Heart left ventricle (tissue), 16 donors: ENCODE measurements at regions not wholly inside any gene's neighbourhood (a gene's known extent, or its start where the extent isn't known, plus 50 kb on each side); places are given as distances from the start of the nearest gene placed in this dataset.

Experiments used
- ATAC-seq, 4 donors: fragments of 200-7000 bp; cut with Tn5 transposase; one replicate each; pipeline ENCODE4 v1.9.1; 2020 to 2022; ENCODE audit warnings: moderate library complexity in 4 of 4, mild to moderate bottlenecking in 3 of 4, moderate number of reproducible peaks in 1 of 4
- DNase-seq, 5 donors: peaks; one replicate each; pipeline ENCODE4 v3.0.0-alpha.2; 2020
- H3K27ac ChIP-seq, 12 donors: fragments of 200-600 bp; sonication (generic) in 4 of 12; one replicate each; pipeline versions ENCODE4 v1.5.0 to v1.8.0; 2016 to 2022; ENCODE audit warnings: mild to moderate bottlenecking in 2 of 12
- H3K27me3 ChIP-seq, 9 donors: fragments of 200-600 bp; sonication (generic) in 2 of 9; one replicate each; pipeline versions ENCODE4 v1.5.1 to v1.8.0; 2016 to 2022; ENCODE audit warnings: mild to moderate bottlenecking in 3 of 9
- H3K36me3 ChIP-seq, 9 donors: fragments of 200-600 bp; sonication (generic) in 2 of 9; one replicate each; pipeline versions ENCODE4 v1.5.0 to v1.8.0; 2018 to 2022; ENCODE audit warnings: mild to moderate bottlenecking in 2 of 9
- H3K4me1 ChIP-seq, 12 donors: fragments of 200-600 bp; sonication (generic) in 4 of 12; one replicate each; pipeline versions ENCODE4 v1.5.0 to v1.8.0; 2016 to 2022; ENCODE audit warnings: mild to moderate bottlenecking in 3 of 12
- H3K4me3 ChIP-seq, 12 donors: fragments of 200-600 bp; sonication (generic) in 4 of 12; one replicate each; pipeline versions ENCODE4 v1.5.0 to v1.8.0; 2017 to 2022; ENCODE audit warnings: mild to moderate bottlenecking in 9 of 12, moderate library complexity in 4 of 12
- H3K9me3 ChIP-seq, 12 donors: fragments of 200-600 bp; sonication (generic) in 4 of 12; one replicate each; pipeline versions ENCODE4 v1.5.0 to v1.8.0; 2016 to 2022; ENCODE audit warnings: mild to moderate bottlenecking in 1 of 12
- CTCF ChIP-seq, 12 donors: fragments of 200-600 bp; sonication (generic) in 4 of 12; IDR thresholded peaks; one replicate each; pipeline versions ENCODE4 v1.5.0 to v1.8.0; 2018 to 2022; ENCODE audit warnings: antibody characterized with exemption in 12 of 12, mild to moderate bottlenecking in 5 of 12
- POLR2A ChIP-seq, 2 donors: fragments of 450-650 bp; IDR thresholded peaks; one replicate each; pipeline ENCODE4 v1.6.1; 2017; ENCODE audit warnings: antibody characterized with exemption in 2 of 2, mild to moderate bottlenecking in 2 of 2, moderate library complexity in 2 of 2
- WGBS, 4 donors: extraction: QIAGEN DNeasy Blood & Tissue Kit in 2 of 4; methylation state at CpG; one replicate each; pipeline versions ENCODE4 v1.1.5 to v1.1.7; 2013 to 2018; 5-methylcytosine and 5-hydroxymethylcytosine counted together
- intact Hi-C, 10 donors: fragments of 100-400 bp; cut with DNase I; formaldehyde crosslinking; loops; one replicate each; pipeline versions ENCODE4 v1.11.1 to v1.14.2; 2022
- donor health status: ischemic (EF 13 %, LVEDD 7.1; RV severe dilation, severe dysfunction).
- donor health status: healthy with polysubstance abuse.
- donor health status: DM: no; HTN: yes; CAD: no.
- donor health status: DM: no; HTN: no; CAD: no.
- donor health status: ischemic (EF 25% LVEDD 6.9; RV normal size, moderate dysfunction).
- donor health status: ischemic (EF 25% LVEDD 5.7; RV mildly dilated, moderate dysfunction).
- donor health status: healthy.
- donor health status: DM: yes; HTN: yes; CAD: no.
- donor health status: ischemic (EF 35%, LVEDD 5.7; RV mildly dilated, moderate dysfunction).
- donor health status: nonischemic (EF 11% LVEDD 7.7; RV severe dilation, severe dysfunction).
- donor health status: DM: yes; HTN: yes; CAD: no.
- donor health status: PGD.
- donor health status: ischemic (EF 29% LVEDD 5.4; RV normal size, mild dysfunction).
- donor health status: nonischemic (EF 23%, LVEDD 6.1; RV moderate dilation, normal function).

DNA sequence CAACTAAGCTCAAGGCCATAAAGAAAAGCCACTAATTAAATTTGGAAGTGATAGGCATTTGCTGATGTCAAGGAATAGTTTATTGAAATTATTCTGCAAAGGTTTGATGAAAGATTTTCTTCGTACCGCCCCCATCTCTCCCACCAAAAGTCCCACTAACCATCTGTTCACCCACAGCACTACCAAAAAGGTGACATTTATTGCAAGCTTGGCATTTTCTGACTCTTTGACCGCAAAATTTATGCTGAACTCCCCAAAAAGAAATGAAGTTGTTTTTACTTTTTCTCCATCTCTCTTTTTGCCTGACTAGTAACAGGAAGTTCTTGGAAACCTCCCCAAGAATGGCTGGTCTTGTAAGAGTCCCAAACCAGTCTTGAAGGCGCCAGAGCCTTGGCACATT is 384.9 kb upstream of the SOX9 start:
- no peak for DNase-seq

DNA sequence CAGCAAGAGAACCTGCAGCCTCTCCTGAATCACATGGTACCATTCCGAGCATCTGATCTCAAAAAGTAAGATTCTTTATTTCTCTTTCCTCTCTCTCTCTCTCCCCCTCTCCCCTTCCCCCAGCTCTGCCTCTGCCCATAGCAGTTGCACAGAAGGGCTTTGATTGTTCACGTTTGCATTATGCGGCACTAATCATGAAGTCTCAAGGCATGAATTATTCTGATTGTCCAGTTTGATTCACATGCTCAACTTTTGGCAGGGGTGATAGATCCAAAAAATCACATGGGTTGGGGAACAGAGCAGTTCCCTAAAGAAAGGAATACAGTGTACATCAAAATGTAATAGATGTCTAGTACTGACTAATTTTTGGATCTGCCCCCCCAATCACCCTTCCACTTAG is 380.0 kb upstream of the SOX9 start:
- no peaks in the 10 kb centered on the region for H3K36me3 ChIP-seq
- H3K4me1 ChIP-seq = no peaks in the 10 kb centered on the region
- DNase-seq (no peak), ATAC-seq (no peak)
- intact Hi-C loops = no loop called here
- no peak for TF ChIP-seq CTCF (IDR thresholded peaks at IDR 0.05)
- no peak for TF ChIP-seq POLR2A (IDR thresholded peaks at IDR 0.05)
- WGBS, 4 donors = 75 to 84% (median 81%) methylated on average over 3 of the region's 3 CpGs
- no peaks in the 10 kb centered on the region for H3K27me3 ChIP-seq
- H3K27ac ChIP-seq = no peak overlapping the region
- no peak overlapping the region for H3K4me3 ChIP-seq
- H3K9me3 ChIP-seq = no peaks in the 10 kb centered on the region

More for the DNA sequence above, 384.9 kb upstream of the SOX9 start:
- no peaks in the 10 kb centered on the region for H3K27me3 ChIP-seq
- no peaks in the 10 kb centered on the region for H3K9me3 ChIP-seq
- 76 to 89% (median 84%) methylated on average over 4 of the region's 4 CpGs for WGBS, 4 donors
- H3K27ac ChIP-seq = no peak overlapping the region
- ATAC-seq = no peak
- intact Hi-C loops = loop anchor here in 1 of 10 donors (10.0 kb wide), 1 partner anchor 61 kb away; no protein-coding TSS in a partner anchor
- TF ChIP-seq CTCF (IDR thresholded peaks at IDR 0.05) (no peak), POLR2A (IDR thresholded peaks at IDR 0.05) (no peak)
- no peak overlapping the region for H3K4me3 ChIP-seq
- no peaks in the 10 kb centered on the region for H3K36me3 ChIP-seq
- no peaks in the 10 kb centered on the region for H3K4me1 ChIP-seq

GRCh38 chr17:71741836-71742235 is 379.0 kb upstream of the SOX9 start:
- H3K27me3 ChIP-seq = no peaks in the 10 kb centered on the region
- H3K27ac ChIP-seq = no peak overlapping the region
- H3K9me3 ChIP-seq = no peaks in the 10 kb centered on the region
- no peaks in the 10 kb centered on the region for H3K36me3 ChIP-seq
- ATAC-seq (no peak), DNase-seq (no peak)
- no peak for TF ChIP-seq POLR2A (IDR thresholded peaks at IDR 0.05)
- TF ChIP-seq CTCF (IDR thresholded peaks at IDR 0.05) = no peak
- no peaks in the 10 kb centered on the region for H3K4me1 ChIP-seq
- H3K4me3 ChIP-seq = no peak overlapping the region
- intact Hi-C loops = no loop called here

DNA sequence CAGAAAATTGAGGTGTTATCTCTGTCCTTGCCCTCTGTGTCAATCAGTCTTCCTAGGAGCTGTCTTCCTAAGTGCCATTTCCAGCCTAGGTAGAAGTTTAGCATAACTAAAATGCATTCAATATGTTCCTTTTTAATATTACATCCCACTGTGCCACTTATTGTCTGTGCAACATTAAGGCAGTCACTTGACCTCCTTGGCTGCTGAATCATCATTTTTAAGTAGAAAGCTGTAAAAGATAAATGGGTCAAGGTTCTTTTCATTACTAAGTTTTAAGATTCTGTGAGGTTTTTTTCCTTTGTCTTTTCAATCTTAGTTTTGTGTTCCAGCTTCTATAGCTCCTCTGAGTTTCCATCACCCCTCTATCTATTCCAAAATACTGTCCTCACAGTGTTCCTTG is 371.9 kb upstream of the SOX9 start:
- DNase-seq (no peak), ATAC-seq (no peak)
- no peaks in the 10 kb centered on the region for H3K4me1 ChIP-seq
- H3K4me3 ChIP-seq = no peak overlapping the region
- H3K36me3 ChIP-seq = no peaks in the 10 kb centered on the region
- peaks cover 0 to 7% (median 0%) of the 10 kb centered on the region in 9 donors for H3K27me3 ChIP-seq
- no peaks in the 10 kb centered on the region for H3K9me3 ChIP-seq
- TF ChIP-seq POLR2A (IDR thresholded peaks at IDR 0.05) = no peak
- TF ChIP-seq CTCF (IDR thresholded peaks at IDR 0.05) = no peak
- intact Hi-C loops = no loop called here
- no peak overlapping the region for H3K27ac ChIP-seq
